ENCODE measurements at regions not wholly inside any gene's neighbourhood (a gene's known extent, or its start where the extent isn't known, plus 50 kb on each side); places are given as distances from the start of the nearest gene placed in this dataset.

- TF ChIP-seq, protein P1, sequence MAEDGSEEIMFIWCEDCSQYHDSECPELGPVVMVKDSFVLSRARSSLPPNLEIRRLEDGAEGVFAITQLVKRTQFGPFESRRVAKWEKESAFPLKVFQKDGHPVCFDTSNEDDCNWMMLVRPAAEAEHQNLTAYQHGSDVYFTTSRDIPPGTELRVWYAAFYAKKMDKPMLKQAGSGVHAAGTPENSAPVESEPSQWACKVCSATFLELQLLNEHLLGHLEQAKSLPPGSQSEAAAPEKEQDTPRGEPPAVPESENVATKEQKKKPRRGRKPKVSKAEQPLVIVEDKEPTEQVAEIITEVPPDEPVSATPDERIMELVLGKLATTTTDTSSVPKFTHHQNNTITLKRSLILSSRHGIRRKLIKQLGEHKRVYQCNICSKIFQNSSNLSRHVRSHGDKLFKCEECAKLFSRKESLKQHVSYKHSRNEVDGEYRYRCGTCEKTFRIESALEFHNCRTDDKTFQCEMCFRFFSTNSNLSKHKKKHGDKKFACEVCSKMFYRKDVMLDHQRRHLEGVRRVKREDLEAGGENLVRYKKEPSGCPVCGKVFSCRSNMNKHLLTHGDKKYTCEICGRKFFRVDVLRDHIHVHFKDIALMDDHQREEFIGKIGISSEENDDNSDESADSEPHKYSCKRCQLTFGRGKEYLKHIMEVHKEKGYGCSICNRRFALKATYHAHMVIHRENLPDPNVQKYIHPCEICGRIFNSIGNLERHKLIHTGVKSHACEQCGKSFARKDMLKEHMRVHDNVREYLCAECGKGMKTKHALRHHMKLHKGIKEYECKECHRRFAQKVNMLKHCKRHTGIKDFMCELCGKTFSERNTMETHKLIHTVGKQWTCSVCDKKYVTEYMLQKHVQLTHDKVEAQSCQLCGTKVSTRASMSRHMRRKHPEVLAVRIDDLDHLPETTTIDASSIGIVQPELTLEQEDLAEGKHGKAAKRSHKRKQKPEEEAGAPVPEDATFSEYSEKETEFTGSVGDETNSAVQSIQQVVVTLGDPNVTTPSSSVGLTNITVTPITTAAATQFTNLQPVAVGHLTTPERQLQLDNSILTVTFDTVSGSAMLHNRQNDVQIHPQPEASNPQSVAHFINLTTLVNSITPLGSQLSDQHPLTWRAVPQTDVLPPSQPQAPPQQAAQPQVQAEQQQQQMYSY (CRISPR knock-in tag; IDR thresholded peaks at IDR 0.05): no peak
- no peak for TF ChIP-seq PRRX2 (CRISPR knock-in tag; IDR thresholded peaks at IDR 0.05)
- TF ChIP-seq, protein P2, sequence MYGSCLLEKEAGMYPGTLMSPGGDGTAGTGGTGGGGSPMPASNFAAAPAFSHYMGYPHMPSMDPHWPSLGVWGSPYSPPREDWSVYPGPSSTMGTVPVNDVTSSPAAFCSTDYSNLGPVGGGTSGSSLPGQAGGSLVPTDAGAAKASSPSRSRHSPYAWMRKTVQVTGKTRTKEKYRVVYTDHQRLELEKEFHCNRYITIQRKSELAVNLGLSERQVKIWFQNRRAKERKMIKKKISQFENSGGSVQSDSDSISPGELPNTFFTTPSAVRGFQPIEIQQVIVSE (CRISPR knock-in tag; IDR thresholded peaks at IDR 0.05; ENCODE audit: borderline replicate concordance): no peak
- no peak for TF ChIP-seq ZNF138 (CRISPR knock-in tag; conservative IDR thresholded peaks at IDR 0.05)
- TF ChIP-seq SMAD4 (CRISPR knock-in tag; IDR thresholded peaks at IDR 0.05): no peak
- TF ChIP-seq STAT6 (CRISPR knock-in tag; conservative IDR thresholded peaks at IDR 0.05; ENCODE audit: low read depth): no peak
- TF ChIP-seq, protein P3, sequence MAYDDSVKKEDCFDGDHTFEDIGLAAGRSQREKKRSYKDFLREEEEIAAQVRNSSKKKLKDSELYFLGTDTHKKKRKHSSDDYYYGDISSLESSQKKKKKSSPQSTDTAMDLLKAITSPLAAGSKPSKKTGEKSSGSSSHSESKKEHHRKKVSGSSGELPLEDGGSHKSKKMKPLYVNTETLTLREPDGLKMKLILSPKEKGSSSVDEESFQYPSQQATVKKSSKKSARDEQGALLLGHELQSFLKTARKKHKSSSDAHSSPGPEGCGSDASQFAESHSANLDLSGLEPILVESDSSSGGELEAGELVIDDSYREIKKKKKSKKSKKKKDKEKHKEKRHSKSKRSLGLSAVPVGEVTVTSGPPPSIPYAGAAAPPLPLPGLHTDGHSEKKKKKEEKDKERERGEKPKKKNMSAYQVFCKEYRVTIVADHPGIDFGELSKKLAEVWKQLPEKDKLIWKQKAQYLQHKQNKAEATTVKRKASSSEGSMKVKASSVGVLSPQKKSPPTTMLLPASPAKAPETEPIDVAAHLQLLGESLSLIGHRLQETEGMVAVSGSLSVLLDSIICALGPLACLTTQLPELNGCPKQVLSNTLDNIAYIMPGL (CRISPR knock-in tag; IDR thresholded peaks at IDR 0.05): no peak
- TF ChIP-seq TP53 (CRISPR knock-in tag; IDR thresholded peaks at IDR 0.05): no peak
Measured at GRCh38 chr3:99506-99905, 97.1 kb upstream of the CHL1 start (continued).

- peaks cover 73% of the 10 kb centered on the region for H3K36me3 Mint-ChIP-seq
- H3K4me1 Mint-ChIP-seq: no peaks in the 10 kb centered on the region
- POLR2A ChIA-PET: no interaction called here
- CTCF ChIA-PET: no interaction called here
- no peak overlapping the region for H3K27ac Mint-ChIP-seq
- H3K27me3 Mint-ChIP-seq (ENCODE audit: low read depth): no peaks in the 10 kb centered on the region; the same call in none of the 2 replicates
- ATAC-seq (no peak), DNase-seq (ENCODE audit: low spot score) (no peak)
- peaks cover 89% of the 10 kb centered on the region for H3K9me3 Mint-ChIP-seq
- H3K4me3 Mint-ChIP-seq: no peak overlapping the region
- TF ChIP-seq CREM (CRISPR knock-in tag; IDR thresholded peaks at IDR 0.05) (no peak), NR2C2 (CRISPR knock-in tag; IDR thresholded peaks at IDR 0.05) (no peak), ZNF219 (CRISPR knock-in tag; IDR thresholded peaks at IDR 0.05; ENCODE audit: borderline replicate concordance) (no peak), OVOL2 (CRISPR knock-in tag; IDR thresholded peaks at IDR 0.05; ENCODE audit: borderline replicate concordance) (no peak), ZSCAN18 (CRISPR knock-in tag; IDR thresholded peaks at IDR 0.05) (no peak), JAZF1 (CRISPR knock-in tag; IDR thresholded peaks at IDR 0.05) (no peak), ATF2 (CRISPR knock-in tag; IDR thresholded peaks at IDR 0.05; ENCODE audit: borderline replicate concordance, low read depth) (no peak), AR (CRISPR knock-in tag; IDR thresholded peaks at IDR 0.05) (no peak)
- TF ChIP-seq, protein P4, sequence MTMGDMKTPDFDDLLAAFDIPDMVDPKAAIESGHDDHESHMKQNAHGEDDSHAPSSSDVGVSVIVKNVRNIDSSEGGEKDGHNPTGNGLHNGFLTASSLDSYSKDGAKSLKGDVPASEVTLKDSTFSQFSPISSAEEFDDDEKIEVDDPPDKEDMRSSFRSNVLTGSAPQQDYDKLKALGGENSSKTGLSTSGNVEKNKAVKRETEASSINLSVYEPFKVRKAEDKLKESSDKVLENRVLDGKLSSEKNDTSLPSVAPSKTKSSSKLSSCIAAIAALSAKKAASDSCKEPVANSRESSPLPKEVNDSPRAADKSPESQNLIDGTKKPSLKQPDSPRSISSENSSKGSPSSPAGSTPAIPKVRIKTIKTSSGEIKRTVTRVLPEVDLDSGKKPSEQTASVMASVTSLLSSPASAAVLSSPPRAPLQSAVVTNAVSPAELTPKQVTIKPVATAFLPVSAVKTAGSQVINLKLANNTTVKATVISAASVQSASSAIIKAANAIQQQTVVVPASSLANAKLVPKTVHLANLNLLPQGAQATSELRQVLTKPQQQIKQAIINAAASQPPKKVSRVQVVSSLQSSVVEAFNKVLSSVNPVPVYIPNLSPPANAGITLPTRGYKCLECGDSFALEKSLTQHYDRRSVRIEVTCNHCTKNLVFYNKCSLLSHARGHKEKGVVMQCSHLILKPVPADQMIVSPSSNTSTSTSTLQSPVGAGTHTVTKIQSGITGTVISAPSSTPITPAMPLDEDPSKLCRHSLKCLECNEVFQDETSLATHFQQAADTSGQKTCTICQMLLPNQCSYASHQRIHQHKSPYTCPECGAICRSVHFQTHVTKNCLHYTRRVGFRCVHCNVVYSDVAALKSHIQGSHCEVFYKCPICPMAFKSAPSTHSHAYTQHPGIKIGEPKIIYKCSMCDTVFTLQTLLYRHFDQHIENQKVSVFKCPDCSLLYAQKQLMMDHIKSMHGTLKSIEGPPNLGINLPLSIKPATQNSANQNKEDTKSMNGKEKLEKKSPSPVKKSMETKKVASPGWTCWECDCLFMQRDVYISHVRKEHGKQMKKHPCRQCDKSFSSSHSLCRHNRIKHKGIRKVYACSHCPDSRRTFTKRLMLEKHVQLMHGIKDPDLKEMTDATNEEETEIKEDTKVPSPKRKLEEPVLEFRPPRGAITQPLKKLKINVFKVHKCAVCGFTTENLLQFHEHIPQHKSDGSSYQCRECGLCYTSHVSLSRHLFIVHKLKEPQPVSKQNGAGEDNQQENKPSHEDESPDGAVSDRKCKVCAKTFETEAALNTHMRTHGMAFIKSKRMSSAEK (CRISPR knock-in tag; IDR thresholded peaks at IDR 0.05; ENCODE audit: borderline replicate concordance): no peak
Measured at GRCh38 chr3:102484-102883, 94.1 kb upstream of the CHL1 start.
